ENCODE measurements at regions not wholly inside any gene's neighbourhood (a gene's known extent, or its start where the extent isn't known, plus 50 kb on each side); places are given as distances from the start of the nearest gene placed in this dataset.

- DNase-seq, result peak in 1 of 10 donors; percentile 74
- intact Hi-C loops (cut with DNase I), result no loop called here
Measured at GRCh38 chr18:72692086-72692485, 147.9 kb upstream of the CBLN2 start.

- intact Hi-C loops (cut with DNase I), result no loop called here
- DNase-seq, result no peak
Measured at GRCh38 chr18:72687736-72688135, 143.6 kb upstream of the CBLN2 start.

- intact Hi-C loops (cut with DNase I), result no loop called here
- no peak for DNase-seq
Measured at GRCh38 chr18:72675394-72675793, 131.3 kb upstream of the CBLN2 start.

GRCh38 chr18:72674710-72675109 is 130.6 kb upstream of the CBLN2 start:
- peak in 2 of 10 donors; percentile 26 to 72 for DNase-seq
- intact Hi-C loops (cut with DNase I), result no loop called here

- DNase-seq, result no peak
- intact Hi-C loops (cut with DNase I), result no loop called here
Measured at GRCh38 chr18:72673242-72673641, 129.1 kb upstream of the CBLN2 start.

DNA sequence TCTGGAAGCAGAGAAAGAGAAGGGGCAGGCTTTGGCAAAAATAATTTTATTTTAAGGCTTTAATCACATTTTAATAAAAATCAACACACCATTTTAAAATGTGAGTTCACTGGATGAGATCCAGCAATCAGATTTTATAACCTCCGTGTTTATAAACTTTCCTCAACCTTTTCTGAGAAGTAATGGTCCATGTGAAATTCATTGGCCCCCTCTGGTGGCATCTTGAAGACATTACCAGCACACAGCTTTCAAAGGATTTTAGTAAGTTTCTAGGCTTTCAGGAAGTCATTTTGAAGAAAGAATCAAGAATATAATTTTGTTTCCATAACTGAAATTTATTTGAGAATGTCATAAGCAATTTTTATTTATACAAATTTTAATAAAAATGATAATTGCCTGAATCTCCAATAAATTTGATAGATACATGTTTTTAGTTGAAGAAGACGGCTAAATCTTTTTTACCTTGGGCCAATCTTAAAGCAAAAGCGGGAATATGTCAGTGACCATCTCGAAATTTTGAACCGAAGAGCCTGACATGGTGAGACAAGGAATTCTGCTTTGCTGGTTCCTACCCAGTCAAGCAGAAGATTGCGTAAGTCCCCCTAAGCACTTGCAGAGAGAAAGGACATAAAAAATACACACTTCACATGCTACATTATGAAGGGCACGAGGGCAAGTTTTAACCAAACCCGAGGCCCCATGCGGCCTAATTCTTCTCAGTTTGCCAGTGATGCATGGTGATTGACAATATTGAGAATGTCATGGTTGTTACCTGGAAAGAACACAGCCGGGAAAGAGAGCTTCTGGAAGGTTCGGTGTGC is 128.4 kb upstream of the CBLN2 start:
- peak in 1 of 10 donors; percentile 8 for DNase-seq
- intact Hi-C loops (cut with DNase I), result no loop called here

GRCh38 chr18:72667932-72668331 is 123.8 kb upstream of the CBLN2 start:
- DNase-seq, result peak in 1 of 10 donors; percentile 55
- intact Hi-C loops (cut with DNase I), result no loop called here

DNA sequence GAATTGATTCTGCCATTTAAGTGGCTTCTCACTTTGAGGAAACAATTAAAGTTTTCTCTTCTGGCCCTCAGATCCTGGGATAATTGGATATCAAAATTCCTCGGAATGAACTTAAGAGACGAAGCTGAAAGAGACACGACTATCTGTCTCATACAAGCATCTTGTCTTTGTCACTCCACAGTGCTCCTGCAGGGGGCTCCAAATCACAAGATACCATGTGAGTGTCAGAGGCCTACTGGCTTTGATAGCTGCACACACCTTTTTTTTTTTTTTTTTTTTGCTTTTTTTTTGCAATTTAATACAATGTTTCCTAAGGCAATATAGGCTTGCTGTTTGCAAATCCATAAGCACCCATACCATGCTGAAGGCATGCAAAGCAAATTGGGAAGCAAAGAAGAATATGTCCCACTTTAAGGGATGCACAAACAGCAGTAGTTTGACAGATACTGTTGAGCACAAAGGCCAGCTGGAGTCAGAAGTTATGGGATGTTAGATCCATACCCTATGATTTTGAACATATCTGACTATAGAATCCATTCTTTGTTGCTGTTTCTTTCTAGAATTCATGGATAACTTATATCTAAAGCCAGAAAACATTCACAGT is 109.0 kb upstream of the CBLN2 start:
- intact Hi-C loops (cut with DNase I), result no loop called here

GRCh38 chr18:72651033-72651432 is 106.9 kb upstream of the CBLN2 start:
- intact Hi-C loops (cut with DNase I), result no loop called here
- DNase-seq, result no peak

More for the DNA sequence above, 109.0 kb upstream of the CBLN2 start:
- peak in 5 of 10 donors; percentile 13 to 87 (median 63) for DNase-seq

DNA sequence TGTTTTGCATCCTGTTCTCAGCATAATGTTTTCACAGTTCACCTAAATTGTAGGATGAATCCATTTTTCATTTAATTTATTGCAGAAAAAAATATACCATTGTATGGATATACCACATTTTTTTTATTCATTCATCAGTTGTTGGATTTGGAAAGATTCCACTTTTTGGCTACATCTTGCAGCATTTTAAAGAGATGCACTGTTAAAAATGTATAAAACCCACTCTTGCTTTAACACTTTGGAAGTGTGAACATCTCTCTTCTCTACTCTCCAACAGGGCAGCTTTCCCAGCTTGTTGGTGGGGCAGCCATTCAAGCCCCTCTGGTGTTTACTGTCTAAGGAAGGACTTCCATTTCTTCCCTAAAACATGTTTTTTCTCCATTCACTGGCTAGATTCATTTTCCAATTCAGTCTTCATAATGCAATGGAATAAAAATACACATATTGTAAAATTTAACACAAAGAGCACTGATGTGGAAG is 104.4 kb upstream of the CBLN2 start:
- no peak for DNase-seq

GRCh38 chr18:72648079-72648478 is 103.9 kb upstream of the CBLN2 start:
- no peak for DNase-seq
- intact Hi-C loops (cut with DNase I), result no loop called here

More for the DNA sequence above, 104.4 kb upstream of the CBLN2 start:
- intact Hi-C loops (cut with DNase I), result no loop called here

- DNase-seq, result no peak
- intact Hi-C loops (cut with DNase I), result no loop called here
Measured at GRCh38 chr18:72640557-72640956, 96.4 kb upstream of the CBLN2 start.

- intact Hi-C loops (cut with DNase I), result loop anchor here (5.0 kb wide), 1 partner anchor 96 kb away; the partner anchor contains the start of gene CBLN2
- DNase-seq, result no peak
Measured at GRCh38 chr18:72638376-72638775, 94.2 kb upstream of the CBLN2 start.

DNA sequence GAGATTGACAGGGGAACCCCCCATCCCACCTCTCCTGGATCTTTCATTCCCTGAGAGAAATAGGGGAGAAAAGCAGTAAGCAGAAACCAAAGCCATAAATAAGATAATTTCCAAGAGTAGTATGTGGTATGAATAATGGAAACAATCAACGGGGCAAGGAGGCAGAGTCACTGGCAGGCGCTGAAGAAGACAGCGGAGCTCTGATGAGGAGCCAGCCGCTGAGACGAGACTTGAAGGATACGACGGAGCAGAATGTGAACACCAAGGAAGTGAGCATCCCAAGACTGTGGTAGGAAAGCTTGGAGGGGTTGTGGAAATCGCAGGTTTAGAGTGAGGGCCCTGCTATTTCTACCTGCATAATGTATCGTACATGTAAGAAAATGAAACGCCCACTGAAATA is 93.6 kb upstream of the CBLN2 start:
- intact Hi-C loops (cut with DNase I), result loop anchor here (5.0 kb wide), 1 partner anchor 95 kb away; the partner anchor contains the start of gene CBLN2
- DNase-seq, result peak in 7 of 10 donors; percentile 10 to 75 (median 20)

DNA sequence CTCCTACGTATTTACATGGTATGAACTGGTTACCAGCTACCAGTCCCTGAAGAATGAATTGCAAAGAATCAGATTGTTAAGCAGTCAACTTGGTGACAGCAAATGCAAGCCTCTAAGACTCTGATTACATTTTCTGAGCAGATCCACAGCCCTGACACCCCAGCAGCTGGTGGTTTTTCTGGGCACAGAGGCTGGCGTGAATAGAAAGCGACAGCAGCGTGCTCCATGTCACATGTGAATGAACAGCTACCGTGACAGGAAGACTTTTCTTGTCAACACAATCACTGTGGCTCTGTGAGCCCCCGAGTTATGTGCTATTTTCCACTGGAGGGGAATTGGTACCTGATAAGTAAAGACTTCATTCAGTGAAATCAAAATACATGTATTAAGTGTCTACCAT is 93.2 kb upstream of the CBLN2 start:
- intact Hi-C loops (cut with DNase I), result loop anchor here (5.0 kb wide), 1 partner anchor 95 kb away; the partner anchor contains the start of gene CBLN2
- peak in 7 of 10 donors; percentile 12 to 92 (median 43) for DNase-seq

DNA sequence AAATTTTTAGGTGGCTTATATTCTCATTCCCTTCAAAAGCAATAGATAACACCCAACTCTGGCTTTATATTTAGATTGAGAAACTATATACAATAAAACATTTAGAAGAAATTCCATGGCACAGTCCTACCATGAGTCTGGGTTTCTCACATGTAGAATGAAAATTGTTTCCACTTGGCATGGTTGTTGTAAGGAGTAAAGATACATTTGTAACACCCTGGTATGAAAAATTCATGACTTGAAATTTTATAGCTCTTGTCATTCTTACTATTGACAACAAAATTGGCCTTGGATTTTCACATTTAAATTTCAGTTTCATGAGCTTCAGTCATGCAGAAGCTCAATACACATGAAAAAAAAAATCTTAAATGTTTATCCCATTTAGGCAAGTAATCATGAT is 92.5 kb upstream of the CBLN2 start:
- intact Hi-C loops (cut with DNase I), result loop anchor here (5.0 kb wide), 1 partner anchor 94 kb away; the partner anchor contains the start of gene CBLN2
- DNase-seq, result no peak

DNA sequence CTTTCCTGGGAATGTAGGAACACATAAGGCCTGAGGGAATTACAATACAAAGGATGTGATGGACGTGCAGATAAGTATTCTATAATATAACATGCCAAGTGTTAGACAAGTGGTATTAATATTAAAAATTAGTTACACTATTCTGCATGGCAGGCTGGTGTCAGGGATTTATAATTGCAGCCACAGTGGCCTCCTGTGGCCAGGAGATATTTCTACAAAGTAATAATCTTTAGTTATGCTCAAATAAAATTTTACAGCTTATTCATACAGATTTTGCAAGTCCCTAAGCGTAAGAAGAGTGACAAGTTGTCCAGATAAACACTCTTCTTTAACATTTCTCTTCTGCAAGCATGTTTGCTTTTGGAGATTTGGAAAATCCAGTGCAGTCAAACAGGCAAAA is 90.4 kb upstream of the CBLN2 start:
- intact Hi-C loops (cut with DNase I), result no loop called here
- no peak for DNase-seq

DNA sequence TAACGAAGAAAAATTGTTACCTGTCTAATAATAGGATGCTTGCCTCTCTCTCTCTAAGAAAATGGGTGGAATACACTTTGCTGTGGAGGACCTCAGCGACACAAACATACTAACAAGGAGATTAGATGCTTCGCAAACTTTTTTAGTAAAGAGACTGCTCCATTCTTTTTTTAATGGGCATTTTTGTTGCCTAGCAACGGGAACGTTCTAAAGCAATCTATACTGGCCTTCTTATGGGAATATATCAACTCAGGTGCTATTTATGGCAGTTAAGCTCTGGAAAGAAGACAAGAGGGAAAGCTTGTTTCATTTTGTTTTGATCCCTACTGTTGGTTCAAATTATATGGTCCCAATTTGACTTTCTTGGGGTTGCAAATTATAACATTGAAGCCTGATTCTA is 86.8 kb upstream of the CBLN2 start:
- intact Hi-C loops (cut with DNase I), result no loop called here
- DNase-seq, result no peak

DNA sequence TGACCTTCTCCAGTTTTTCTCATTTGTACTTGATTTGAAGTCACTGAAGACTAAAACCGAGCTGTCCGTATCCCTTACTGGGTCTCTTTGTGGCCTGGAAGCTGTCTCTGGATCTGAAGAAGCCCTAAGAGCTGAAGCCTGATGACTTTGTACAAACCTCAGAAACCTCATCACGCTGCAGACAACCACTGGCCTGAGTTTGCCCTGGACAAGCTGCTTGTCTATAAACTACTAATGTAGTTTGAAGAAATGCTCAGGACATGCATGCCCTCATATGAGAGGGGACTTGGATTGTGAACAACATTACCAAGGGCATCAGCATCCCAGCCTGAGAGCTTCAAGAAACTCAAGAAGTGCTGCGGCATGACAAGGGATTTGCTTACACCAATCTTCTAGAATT is 79.3 kb upstream of the CBLN2 start:
- intact Hi-C loops (cut with DNase I), result no loop called here
- DNase-seq, result no peak

GRCh38 chr18:72613534-72613930 is 69.4 kb upstream of the CBLN2 start:
- no peak for DNase-seq
- intact Hi-C loops (cut with DNase I), result no loop called here

DNA sequence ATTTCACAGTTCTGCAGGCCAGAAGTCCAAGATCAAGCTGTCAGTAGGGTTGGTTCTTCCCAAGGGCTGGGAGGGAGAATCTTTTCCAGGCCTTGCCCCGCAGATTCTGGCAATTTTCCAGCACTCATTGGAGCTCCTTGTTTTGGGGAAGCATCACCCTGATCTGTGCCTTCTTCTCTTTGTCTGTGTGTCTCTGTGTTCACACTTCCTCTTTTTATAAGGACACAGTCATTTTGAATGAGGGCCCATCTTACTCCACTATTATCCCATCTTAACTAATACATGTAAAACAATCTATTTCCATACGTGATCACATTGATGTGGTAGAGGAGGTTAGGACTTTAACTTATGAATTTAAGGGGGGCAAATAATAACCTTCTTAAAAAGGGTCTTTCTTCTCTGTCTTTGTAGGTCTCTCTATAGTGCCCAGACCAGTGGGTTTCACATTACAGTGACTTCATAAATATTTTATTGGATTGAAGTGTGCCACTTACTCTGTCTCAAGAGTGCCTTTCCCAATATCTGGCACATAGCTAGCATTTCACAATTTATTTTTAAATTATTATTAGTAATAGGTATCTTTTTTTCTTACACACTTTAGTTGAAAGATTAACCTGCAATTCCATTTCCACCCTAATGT is 68.9 kb upstream of the CBLN2 start:
- intact Hi-C loops (cut with DNase I), result no loop called here
- no peak for DNase-seq
